ENCODE measurements at regions not wholly inside any gene's neighbourhood (a gene's known extent, or its start where the extent isn't known, plus 50 kb on each side); places are given as distances from the start of the nearest gene placed in this dataset.

- no peak for TF ChIP-seq POLR2A (IDR thresholded peaks at IDR 0.05)
- TF ChIP-seq CTCF (IDR thresholded peaks at IDR 0.05), result no peak
Measured at GRCh38 chr5:73317523-73317922, 131.1 kb downstream of the FOXD1 start.

Data from Peyer's patch (tissue), 4 donors.